ENCODE measurements at regions not wholly inside any gene's neighbourhood (a gene's known extent, or its start where the extent isn't known, plus 50 kb on each side); places are given as distances from the start of the nearest gene placed in this dataset.

DNA sequence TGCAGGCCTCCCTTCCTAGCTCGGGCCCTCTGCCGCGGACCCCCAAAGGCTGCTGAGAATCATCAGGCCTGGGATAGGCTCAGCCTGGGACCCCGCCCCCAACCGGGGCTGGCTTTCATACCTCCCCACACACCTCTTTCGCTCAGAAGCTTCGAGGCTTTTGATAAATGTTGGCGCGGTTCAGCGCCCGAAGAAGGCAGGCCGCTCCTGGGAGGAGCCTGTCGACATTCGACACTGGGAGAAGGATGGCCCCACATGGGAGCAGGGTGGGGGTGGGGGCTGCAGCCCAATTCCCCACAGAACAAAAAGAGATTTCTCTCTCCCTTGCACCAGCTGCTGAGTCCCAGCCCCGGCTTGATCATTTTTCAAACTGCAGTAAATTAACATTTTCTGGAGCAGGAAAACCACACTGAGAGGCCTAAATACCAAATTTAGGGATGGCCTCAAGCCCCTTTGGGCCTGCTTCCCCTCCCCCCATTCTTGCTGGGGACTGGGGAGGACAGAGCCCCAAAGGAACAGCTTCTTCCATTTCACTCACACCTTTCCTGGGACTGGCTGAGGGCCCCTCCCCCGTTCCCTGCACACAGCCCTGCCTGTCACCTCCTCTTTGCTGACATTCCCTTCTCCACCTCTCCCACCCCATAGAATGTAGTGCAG lies 112.9 kb upstream of the PJA1 start:
- Mint-ChIP-seq H3K4me1 (ENCODE audit: low read depth) (no peaks in the 10 kb centered on the region), H3K4me3 (no peak overlapping the region), H3K27ac (no peak overlapping the region), H3K9me3 (no peaks in the 10 kb centered on the region), H3K36me3 (ENCODE audit: low read depth) (no peaks in the 10 kb centered on the region), H3K27me3 (ENCODE audit: insufficient read depth) (no peaks in the 10 kb centered on the region)
- no peak for DNase-seq (ENCODE audit: low spot score)
- intact Hi-C loops (cut with micrococcal nuclease): no loop called here

DNA sequence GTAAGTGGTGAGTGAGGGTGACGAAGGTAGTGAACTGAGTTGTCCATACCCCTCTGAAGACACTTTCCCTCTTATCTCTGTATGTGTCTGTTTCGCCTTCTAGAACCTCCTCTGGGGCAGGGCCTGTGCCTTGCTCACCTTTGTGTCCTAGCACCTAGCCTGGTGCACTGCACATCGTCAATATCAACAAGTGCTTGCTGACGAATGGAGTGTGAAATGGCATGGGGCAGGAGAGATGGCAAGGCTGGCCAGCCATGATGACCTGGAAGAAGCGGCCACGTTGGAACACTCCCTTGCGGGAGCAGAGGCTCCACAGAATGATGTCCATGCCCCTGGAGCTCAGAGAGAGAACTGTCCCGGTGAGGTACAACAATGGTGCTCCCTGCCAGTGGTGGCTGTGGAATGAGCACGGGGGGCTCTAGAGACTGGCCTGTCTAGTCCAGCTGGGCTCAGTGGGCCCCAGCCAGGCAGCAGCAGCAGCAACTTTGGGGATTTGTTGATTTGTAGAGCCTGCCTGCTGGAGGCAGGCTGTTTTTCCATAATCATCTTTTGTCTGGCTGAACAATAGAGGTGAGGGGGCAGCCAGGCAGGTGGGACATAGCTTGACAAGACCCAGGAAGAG lies 112.2 kb upstream of the PJA1 start:
- Mint-ChIP-seq H3K27me3 (ENCODE audit: insufficient read depth) (no peaks in the 10 kb centered on the region), H3K9me3 (no peaks in the 10 kb centered on the region), H3K4me1 (ENCODE audit: low read depth) (no peaks in the 10 kb centered on the region), H3K4me3 (no peak overlapping the region), H3K27ac (no peak overlapping the region), H3K36me3 (ENCODE audit: low read depth) (no peaks in the 10 kb centered on the region)
- DNase-seq (ENCODE audit: low spot score): no peak
- intact Hi-C loops (cut with micrococcal nuclease): no loop called here

DNA sequence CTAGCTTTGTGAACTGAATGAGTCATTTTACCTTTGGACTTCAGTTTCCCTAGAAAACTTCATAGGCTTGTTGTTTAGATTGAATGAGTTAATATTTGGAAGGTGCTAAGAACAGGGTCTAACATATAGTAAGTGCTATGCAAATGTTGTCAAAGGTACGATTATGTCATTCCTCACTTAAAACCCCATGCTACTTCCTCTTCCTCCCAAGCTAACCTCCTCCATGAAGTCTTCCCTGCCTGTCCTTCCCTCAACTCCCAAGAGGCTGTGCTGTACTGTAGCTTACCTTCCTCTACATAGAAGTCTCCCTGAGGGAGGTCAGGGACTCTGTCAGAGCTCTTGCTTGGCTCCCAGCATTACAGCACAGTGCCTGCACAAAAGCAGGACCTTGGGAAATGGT lies 103.4 kb upstream of the PJA1 start:
- intact Hi-C loops (cut with micrococcal nuclease): no loop called here
- Mint-ChIP-seq H3K4me1 (ENCODE audit: low read depth) (no peaks in the 10 kb centered on the region), H3K9me3 (no peaks in the 10 kb centered on the region), H3K36me3 (ENCODE audit: low read depth) (no peaks in the 10 kb centered on the region), H3K27ac (no peak overlapping the region), H3K4me3 (no peak overlapping the region), H3K27me3 (ENCODE audit: insufficient read depth) (peaks cover 7% of the 10 kb centered on the region)
- DNase-seq (ENCODE audit: low spot score): no peak

DNA sequence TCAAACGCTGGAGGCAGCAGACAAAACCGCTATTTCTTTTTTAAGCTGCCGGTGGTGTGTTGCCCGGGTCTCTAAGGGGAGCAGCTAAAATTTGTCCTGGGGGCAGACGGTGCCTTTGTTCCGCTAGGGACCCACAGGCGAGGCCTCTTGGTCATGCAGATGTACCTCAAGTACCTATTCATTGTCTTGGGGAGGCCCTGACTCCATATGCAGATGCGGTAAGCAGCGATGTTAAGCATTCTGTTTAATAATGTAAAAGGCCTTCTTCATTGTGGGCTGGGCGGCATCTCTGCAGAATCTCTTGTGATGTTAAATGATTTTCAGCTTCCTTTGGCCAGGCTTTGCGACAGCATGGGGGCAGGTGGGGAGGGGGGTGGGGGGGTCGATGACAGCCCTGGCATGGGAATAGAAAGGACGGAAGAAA lies 98.9 kb upstream of the PJA1 start:
- H3K4me1 Mint-ChIP-seq (ENCODE audit: low read depth): no peaks in the 10 kb centered on the region
- no peak overlapping the region for H3K27ac Mint-ChIP-seq
- no peaks in the 10 kb centered on the region for H3K36me3 Mint-ChIP-seq (ENCODE audit: low read depth)
- DNase-seq (ENCODE audit: low spot score): no peak
- intact Hi-C loops (cut with micrococcal nuclease): no loop called here
- peaks cover 13% of the 10 kb centered on the region for H3K27me3 Mint-ChIP-seq (ENCODE audit: insufficient read depth)
- no peak overlapping the region for H3K4me3 Mint-ChIP-seq
- H3K9me3 Mint-ChIP-seq: no peaks in the 10 kb centered on the region

DNA sequence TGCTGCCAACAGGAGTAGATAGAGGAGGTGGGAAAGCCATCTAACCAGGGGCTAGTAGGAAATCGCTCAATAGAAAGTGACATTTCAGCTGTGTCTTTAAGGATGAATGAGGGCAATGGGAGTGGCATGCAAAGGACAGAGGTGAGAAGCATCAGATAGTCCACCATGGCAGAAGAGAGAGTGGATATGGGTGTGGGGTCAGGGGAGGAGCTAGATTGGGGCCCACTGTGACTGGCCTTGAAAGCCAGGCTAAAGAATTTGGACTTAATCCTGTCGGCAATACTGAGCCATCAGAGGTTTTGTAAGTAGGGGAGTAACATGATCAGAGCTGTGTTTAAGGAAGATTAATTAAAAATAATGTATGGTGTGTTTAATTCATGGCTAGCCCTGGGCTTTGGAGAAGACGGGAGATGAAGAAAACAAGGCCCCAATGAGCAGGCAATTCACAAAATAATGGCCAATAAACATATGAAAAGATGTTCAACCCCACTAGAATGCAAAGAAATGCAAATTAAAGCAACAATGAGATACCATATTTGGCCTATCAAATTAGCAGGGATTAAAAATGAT lies 98.1 kb upstream of the PJA1 start:
- intact Hi-C loops (cut with micrococcal nuclease): no loop called here
- Mint-ChIP-seq H3K4me1 (ENCODE audit: low read depth) (no peaks in the 10 kb centered on the region), H3K27me3 (ENCODE audit: insufficient read depth) (peaks cover 13% of the 10 kb centered on the region), H3K36me3 (ENCODE audit: low read depth) (no peaks in the 10 kb centered on the region), H3K9me3 (no peaks in the 10 kb centered on the region), H3K27ac (no peak overlapping the region), H3K4me3 (no peak overlapping the region)
- DNase-seq (ENCODE audit: low spot score): no peak

DNA sequence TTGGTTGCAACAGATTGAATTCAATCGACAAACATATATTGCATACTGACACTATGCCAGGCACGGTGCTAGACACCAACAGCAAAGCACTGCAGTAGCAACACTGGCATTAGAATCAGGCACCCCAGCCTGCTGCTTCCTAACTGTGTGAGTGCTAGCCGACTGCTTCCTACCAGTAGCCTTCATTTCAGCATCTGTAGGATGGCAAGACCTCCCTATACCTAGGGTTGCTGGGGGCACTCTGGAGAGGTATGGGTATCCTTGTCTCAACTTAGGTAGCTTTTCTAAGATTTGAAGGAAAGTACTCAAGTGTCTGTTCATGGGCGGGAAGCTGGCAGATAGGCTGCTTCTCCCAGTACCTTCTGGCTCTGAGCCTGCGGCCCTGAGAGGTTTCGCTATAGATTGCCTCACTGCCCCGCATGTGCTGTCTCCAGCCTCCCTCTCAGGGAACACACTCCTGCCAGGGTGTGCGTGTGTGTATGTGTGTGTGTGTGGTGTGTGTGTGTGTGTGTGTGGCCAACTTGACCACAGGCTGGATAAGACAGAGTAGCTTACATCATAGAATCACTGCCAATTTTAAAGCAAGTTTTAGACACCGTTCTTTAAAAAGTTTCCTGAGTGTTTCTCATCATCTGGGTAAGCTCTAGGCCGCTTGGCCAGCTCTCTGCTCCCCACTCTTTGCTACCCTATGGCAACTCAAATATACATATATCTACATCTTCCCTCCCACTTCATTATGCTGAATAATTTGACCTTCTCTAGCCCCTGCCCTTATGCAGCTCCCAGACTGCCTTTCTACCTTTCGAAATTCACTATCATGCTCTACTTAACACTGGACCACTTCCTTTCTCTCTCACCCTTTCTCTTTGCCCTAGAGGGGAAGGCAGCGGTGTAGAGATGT lies 97.0 kb upstream of the PJA1 start:
- intact Hi-C loops (cut with micrococcal nuclease): no loop called here
- no peak overlapping the region for H3K4me3 Mint-ChIP-seq
- H3K4me1 Mint-ChIP-seq (ENCODE audit: low read depth): no peaks in the 10 kb centered on the region
- peaks cover 13% of the 10 kb centered on the region for H3K27me3 Mint-ChIP-seq (ENCODE audit: insufficient read depth)
- H3K27ac Mint-ChIP-seq: no peak overlapping the region
- DNase-seq (ENCODE audit: low spot score): no peak
- H3K36me3 Mint-ChIP-seq (ENCODE audit: low read depth): no peaks in the 10 kb centered on the region
- H3K9me3 Mint-ChIP-seq: no peaks in the 10 kb centered on the region

- Mint-ChIP-seq H3K4me1 (ENCODE audit: low read depth) (no peaks in the 10 kb centered on the region), H3K27ac (no peak overlapping the region), H3K27me3 (ENCODE audit: insufficient read depth) (peaks cover 13% of the 10 kb centered on the region), H3K4me3 (no peak overlapping the region), H3K36me3 (ENCODE audit: low read depth) (no peaks in the 10 kb centered on the region), H3K9me3 (no peaks in the 10 kb centered on the region)
- DNase-seq (ENCODE audit: low spot score): no peak
- intact Hi-C loops (cut with micrococcal nuclease): no loop called here
These were observed 94.9 kb upstream of the PJA1 start for GRCh38 chrX:69260169-69260568.

- H3K36me3 Mint-ChIP-seq (ENCODE audit: low read depth): no peaks in the 10 kb centered on the region
- no peak overlapping the region for H3K4me3 Mint-ChIP-seq
- intact Hi-C loops (cut with micrococcal nuclease): no loop called here
- peaks cover 9% of the 10 kb centered on the region for H3K27me3 Mint-ChIP-seq (ENCODE audit: insufficient read depth)
- no peak for DNase-seq (ENCODE audit: low spot score)
- no peak overlapping the region for H3K27ac Mint-ChIP-seq
- no peaks in the 10 kb centered on the region for H3K9me3 Mint-ChIP-seq
- no peaks in the 10 kb centered on the region for H3K4me1 Mint-ChIP-seq (ENCODE audit: low read depth)
These were observed 93.6 kb upstream of the PJA1 start for GRCh38 chrX:69258893-69259292.

GRCh38 chrX:69257499-69258127 lies 92.4 kb upstream of the PJA1 start:
- no peaks in the 10 kb centered on the region for H3K27me3 Mint-ChIP-seq (ENCODE audit: insufficient read depth)
- H3K27ac Mint-ChIP-seq: no peak overlapping the region
- H3K4me3 Mint-ChIP-seq: no peak overlapping the region
- no peak for DNase-seq (ENCODE audit: low spot score)
- H3K9me3 Mint-ChIP-seq: no peaks in the 10 kb centered on the region
- intact Hi-C loops (cut with micrococcal nuclease): no loop called here
- no peaks in the 10 kb centered on the region for H3K36me3 Mint-ChIP-seq (ENCODE audit: low read depth)
- no peaks in the 10 kb centered on the region for H3K4me1 Mint-ChIP-seq (ENCODE audit: low read depth)

DNA sequence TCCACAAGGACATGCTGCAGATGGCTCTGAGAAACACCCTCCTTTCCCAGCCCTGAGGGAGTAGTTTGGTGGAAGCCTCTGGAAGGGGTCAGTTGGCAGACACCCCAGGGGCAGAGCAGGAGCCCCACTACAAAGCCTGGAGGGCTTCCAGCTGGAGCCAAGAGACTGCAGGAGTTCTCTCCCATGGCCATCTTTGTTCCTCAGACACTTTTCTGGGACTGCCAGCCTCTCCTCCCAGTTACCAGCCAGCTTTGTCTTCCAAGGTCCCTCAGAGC lies 91.0 kb upstream of the PJA1 start:
- H3K27me3 Mint-ChIP-seq (ENCODE audit: insufficient read depth): peaks cover 2% of the 10 kb centered on the region
- intact Hi-C loops (cut with micrococcal nuclease): no loop called here
- DNase-seq (ENCODE audit: low spot score): no peak
- no peak overlapping the region for H3K4me3 Mint-ChIP-seq
- H3K36me3 Mint-ChIP-seq (ENCODE audit: low read depth): no peaks in the 10 kb centered on the region
- H3K27ac Mint-ChIP-seq: no peak overlapping the region
- no peaks in the 10 kb centered on the region for H3K9me3 Mint-ChIP-seq
- no peaks in the 10 kb centered on the region for H3K4me1 Mint-ChIP-seq (ENCODE audit: low read depth)

DNA sequence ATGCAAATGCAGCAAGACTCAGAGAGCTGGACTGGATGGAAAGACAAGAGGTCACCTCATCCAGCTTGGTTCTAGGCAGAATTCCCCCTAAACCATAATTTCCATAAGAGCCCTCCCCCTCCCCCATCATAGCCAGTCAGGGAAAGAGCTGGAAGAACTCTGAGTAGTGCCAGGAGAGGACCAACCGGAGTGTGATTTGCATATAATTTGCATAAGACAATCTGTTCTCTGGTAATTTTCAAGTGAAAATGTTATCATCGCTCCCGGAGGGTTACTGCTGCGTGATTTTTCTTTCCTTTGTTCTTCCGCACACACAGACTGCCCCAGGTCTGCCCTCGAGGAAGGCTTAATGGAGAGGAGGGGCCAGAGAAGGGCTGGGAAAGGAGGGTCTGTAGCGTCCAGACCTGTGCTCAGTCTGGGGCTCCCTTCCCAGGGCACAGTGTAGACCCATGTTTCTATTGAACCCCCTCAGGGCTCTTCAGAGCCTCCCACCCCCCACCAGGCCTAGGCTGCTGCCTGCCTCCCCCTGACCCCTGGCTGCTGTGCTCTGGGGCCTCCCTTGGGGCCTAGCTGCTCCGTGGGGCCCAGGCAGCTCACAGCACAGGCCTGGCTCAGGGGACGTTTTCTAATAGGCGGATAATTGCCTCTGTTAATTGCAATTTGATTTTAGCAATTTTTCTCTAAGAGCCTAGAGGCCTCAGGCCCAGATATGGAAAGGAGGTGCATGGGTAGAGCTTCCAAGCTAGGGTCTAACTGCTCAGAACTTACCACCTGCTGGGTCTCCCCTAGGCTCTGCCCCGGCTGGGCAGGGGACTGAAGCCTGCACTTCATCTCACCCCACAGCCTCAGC lies 90.4 kb upstream of the PJA1 start:
- no peaks in the 10 kb centered on the region for H3K4me1 Mint-ChIP-seq (ENCODE audit: low read depth)
- no peaks in the 10 kb centered on the region for H3K9me3 Mint-ChIP-seq
- no peak overlapping the region for H3K27ac Mint-ChIP-seq
- intact Hi-C loops (cut with micrococcal nuclease): no loop called here
- no peak overlapping the region for H3K4me3 Mint-ChIP-seq
- no peak for DNase-seq (ENCODE audit: low spot score)
- H3K36me3 Mint-ChIP-seq (ENCODE audit: low read depth): no peaks in the 10 kb centered on the region
- H3K27me3 Mint-ChIP-seq (ENCODE audit: insufficient read depth): peaks cover 2% of the 10 kb centered on the region

DNA sequence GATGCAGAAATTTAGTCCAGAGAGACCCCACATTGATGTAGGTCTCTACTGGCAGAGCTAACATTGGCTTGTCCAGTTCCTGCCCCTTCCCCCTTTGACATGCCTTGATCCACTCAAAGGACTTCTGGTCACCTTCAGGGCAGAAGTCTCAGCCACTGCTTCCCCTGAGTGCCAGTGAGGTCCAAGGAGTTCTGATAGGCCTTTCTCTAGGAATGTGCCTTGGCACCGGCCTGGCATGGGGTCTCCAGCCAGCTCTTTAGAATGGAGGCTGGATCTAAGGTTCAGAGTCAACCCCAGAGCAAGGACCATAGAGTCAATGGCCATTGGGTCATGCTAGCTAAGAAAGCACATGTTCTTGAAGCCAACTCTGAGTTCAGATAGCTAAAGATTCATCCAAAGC lies 88.6 kb upstream of the PJA1 start:
- Mint-ChIP-seq H3K4me3 (no peak overlapping the region), H3K27me3 (ENCODE audit: insufficient read depth) (peaks cover 2% of the 10 kb centered on the region), H3K36me3 (ENCODE audit: low read depth) (no peaks in the 10 kb centered on the region), H3K27ac (no peak overlapping the region), H3K9me3 (no peaks in the 10 kb centered on the region), H3K4me1 (ENCODE audit: low read depth) (no peaks in the 10 kb centered on the region)
- no peak for DNase-seq (ENCODE audit: low spot score)
- intact Hi-C loops (cut with micrococcal nuclease): no loop called here
